HepG2 (cell line): ENCODE measurements at regions not wholly inside any gene's neighbourhood (a gene's known extent, or its start where the extent isn't known, plus 50 kb on each side); places are given as distances from the start of the nearest gene placed in this dataset.

ENCODE experiments used
- CEBPB ChIP-seq: IDR thresholded peaks from 2 replicates; pipeline ENCODE4 v1.6.1; 2011; ENCODE audit warnings: low read depth, low read length, improper control_type of control experiment, borderline replicate concordance
- NONO ChIP-seq, 2 experiments: fragments of 450-650 bp in 1 of 2; sonication (generic) in 1 of 2; formaldehyde crosslinking in 1 of 2; IDR thresholded peaks in 1 of 2; conservative IDR thresholded peaks in 1 of 2; 2 replicates each; pipeline versions ENCODE4 v1.6.1 to v1.8.0; 2017 to 2022; ENCODE audit warnings: mild to moderate bottlenecking in 1 of 2, missing genetic modification reagents in 1 of 2, moderate library complexity in 1 of 2
- PHF20 ChIP-seq: sonication (generic); formaldehyde crosslinking; IDR thresholded peaks from 2 replicates; pipeline ENCODE4 v1.5.0; 2020; ENCODE audit warnings: mild to moderate bottlenecking, missing genetic modification reagents
- PPARG ChIP-seq: conservative IDR thresholded peaks from 2 replicates; pipeline ENCODE4 v1.6.1; 2016; ENCODE audit warnings: missing biosample characterization, missing genetic modification reagents
- TEAD3 ChIP-seq: optimal IDR thresholded peaks from 2 replicates; pipeline ENCODE3; 2016; ENCODE audit warnings: borderline replicate concordance
- ZNF264 ChIP-seq: sonication (generic); formaldehyde crosslinking; IDR thresholded peaks from 2 replicates; pipeline ENCODE4 v1.4.0; 2020; ENCODE audit warnings: missing genetic modification reagents
- ZNF296 ChIP-seq: sonication (generic); formaldehyde crosslinking; conservative IDR thresholded peaks from 2 replicates; pipeline ENCODE4 v1.5.0; 2020; ENCODE audit warnings: mild to moderate bottlenecking, missing genetic modification reagents
- ZNF563 ChIP-seq: sonication (generic); formaldehyde crosslinking; IDR thresholded peaks from 2 replicates; pipeline ENCODE4 v1.8.0; 2022; ENCODE audit warnings: mild to moderate bottlenecking, moderate library complexity, missing genetic modification reagents
- TF ChIP-seq, protein P1 (sequence below): sonication (generic); formaldehyde crosslinking; IDR thresholded peaks from 2 replicates; pipeline ENCODE4 v1.4.0; 2020; ENCODE audit warnings: mild to moderate bottlenecking, missing genetic modification reagents, borderline replicate concordance
- TF ChIP-seq, protein P2 (sequence below): sonication (generic); formaldehyde crosslinking; conservative IDR thresholded peaks from 2 replicates; pipeline ENCODE4 v1.5.0; 2020; ENCODE audit warnings: missing genetic modification reagents

DNA sequence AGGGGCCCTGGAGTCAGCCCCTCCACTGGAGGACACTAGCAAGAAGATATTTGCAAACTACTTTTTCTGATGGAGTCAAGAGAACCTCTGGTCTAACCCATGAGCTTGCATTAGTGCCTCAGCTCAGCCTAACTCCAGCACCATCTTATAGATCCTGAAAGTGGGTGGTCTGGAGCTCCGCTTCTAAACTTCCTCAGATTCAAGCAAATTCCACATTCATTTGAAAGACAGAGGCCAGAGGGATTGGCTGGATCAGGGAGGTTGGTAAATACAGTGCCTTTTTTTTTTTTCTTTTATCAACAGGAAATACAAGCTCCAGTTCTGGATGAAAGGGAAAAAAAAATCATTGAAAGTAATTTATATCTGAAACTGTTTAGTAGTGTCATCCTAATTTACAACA lies 99.9 kb downstream of the ENC1 start (continued):
- TF ChIP-seq ZNF296 (no peak), CEBPB (no peak), NONO (IDR thresholded peaks at IDR 0.05) (no peak), NONO (CRISPR knock-in tag; conservative IDR thresholded peaks at IDR 0.05) (no peak), ZNF563 (CRISPR knock-in tag) (no peak), PHF20 (CRISPR knock-in tag) (no peak), PPARG (CRISPR knock-in tag) (no peak), ZNF264 (CRISPR knock-in tag) (no peak), TEAD3 (CRISPR knock-in tag) (no peak)
- TF ChIP-seq, protein P1, sequence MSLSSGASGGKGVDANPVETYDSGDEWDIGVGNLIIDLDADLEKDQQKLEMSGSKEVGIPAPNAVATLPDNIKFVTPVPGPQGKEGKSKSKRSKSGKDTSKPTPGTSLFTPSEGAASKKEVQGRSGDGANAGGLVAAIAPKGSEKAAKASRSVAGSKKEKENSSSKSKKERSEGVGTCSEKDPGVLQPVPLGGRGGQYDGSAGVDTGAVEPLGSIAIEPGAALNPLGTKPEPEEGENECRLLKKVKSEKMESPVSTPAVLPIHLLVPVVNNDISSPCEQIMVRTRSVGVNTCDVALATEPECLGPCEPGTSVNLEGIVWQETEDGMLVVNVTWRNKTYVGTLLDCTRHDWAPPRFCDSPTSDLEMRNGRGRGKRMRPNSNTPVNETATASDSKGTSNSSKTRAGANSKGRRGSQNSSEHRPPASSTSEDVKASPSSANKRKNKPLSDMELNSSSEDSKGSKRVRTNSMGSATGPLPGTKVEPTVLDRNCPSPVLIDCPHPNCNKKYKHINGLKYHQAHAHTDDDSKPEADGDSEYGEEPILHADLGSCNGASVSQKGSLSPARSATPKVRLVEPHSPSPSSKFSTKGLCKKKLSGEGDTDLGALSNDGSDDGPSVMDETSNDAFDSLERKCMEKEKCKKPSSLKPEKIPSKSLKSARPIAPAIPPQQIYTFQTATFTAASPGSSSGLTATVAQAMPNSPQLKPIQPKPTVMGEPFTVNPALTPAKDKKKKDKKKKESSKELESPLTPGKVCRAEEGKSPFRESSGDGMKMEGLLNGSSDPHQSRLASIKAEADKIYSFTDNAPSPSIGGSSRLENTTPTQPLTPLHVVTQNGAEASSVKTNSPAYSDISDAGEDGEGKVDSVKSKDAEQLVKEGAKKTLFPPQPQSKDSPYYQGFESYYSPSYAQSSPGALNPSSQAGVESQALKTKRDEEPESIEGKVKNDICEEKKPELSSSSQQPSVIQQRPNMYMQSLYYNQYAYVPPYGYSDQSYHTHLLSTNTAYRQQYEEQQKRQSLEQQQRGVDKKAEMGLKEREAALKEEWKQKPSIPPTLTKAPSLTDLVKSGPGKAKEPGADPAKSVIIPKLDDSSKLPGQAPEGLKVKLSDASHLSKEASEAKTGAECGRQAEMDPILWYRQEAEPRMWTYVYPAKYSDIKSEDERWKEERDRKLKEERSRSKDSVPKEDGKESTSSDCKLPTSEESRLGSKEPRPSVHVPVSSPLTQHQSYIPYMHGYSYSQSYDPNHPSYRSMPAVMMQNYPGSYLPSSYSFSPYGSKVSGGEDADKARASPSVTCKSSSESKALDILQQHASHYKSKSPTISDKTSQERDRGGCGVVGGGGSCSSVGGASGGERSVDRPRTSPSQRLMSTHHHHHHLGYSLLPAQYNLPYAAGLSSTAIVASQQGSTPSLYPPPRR (CRISPR knock-in tag): no peak
- TF ChIP-seq, protein P2, sequence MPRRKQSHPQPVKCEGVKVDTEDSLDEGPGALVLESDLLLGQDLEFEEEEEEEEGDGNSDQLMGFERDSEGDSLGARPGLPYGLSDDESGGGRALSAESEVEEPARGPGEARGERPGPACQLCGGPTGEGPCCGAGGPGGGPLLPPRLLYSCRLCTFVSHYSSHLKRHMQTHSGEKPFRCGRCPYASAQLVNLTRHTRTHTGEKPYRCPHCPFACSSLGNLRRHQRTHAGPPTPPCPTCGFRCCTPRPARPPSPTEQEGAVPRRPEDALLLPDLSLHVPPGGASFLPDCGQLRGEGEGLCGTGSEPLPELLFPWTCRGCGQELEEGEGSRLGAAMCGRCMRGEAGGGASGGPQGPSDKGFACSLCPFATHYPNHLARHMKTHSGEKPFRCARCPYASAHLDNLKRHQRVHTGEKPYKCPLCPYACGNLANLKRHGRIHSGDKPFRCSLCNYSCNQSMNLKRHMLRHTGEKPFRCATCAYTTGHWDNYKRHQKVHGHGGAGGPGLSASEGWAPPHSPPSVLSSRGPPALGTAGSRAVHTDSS (CRISPR knock-in tag): no peak
